Effector CD4-positive, alpha-beta T cell (primary cell): ENCODE measurements at regions not wholly inside any gene's neighbourhood (a gene's known extent, or its start where the extent isn't known, plus 50 kb on each side); places are given as distances from the start of the nearest gene placed in this dataset.

Experiments used
- DNase-seq: peaks from one replicate; pipeline ENCODE4 v3.0.0-alpha.2; 2020

DNA sequence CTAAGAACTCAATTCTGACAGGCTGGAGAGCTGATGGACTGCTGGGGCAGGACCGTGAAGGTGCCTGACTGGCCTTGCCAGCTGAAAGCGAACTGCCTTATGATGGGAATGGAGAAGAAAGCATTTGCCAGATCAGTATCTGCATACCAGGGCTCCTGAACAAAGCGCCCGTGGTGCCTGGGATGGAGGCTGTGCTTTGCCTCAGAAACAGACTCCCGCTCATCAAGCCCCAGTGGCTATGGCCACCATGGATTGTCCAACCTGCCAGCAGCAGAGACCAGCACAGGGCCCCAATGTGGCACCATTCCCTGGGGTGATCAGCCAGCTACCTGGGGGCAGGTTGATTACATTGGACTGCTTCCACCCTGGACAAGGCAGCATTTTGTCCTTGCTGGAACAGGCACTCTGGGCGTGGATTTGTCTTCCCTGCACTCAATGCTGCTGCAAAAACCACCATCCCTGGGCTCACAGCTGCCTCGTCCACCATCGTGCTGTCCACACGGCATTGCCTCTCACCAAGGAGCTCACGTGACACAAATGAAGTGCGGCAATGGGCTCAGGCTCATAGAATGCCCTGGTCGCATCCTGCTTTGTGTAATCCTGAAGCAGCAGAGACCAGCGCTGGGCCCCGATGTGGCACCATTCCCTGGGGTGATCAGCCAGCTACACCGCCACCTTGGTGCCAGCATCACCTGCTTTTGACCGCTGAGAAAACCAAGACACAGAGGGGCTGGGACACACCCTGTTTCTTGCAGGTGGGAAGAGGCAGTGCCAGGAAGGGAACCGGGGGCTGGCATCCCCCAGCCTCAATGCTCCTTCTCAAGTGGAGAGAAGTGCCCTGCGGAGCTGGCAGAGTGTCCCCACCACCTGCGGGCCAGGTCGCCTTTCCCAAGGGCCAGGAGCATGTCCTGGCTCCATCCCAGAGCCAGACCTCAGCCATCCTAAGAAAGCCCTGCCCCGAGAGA, 1367.5 kb downstream of the BRD1 start:
- no peak for DNase-seq

DNA sequence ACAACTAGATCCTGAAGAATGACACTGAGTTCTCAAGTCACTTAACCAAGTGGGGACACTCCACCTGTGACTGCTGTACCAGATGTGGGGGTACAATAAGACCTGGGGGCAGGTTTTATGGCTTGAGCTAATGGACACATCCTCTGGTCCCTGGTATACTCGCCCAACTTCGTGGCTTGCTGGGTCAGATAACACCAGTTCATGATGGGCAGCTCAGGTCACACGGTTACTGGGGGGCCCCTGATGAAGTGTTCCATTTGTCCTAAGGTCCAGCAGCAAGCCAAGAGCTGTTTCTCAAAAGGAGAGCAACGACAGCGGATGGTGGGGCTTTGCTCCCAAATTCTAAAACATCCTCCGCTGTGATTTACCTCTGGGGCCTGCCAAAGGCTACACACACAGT, 1368.4 kb downstream of the BRD1 start:
- DNase-seq = no peak

DNA sequence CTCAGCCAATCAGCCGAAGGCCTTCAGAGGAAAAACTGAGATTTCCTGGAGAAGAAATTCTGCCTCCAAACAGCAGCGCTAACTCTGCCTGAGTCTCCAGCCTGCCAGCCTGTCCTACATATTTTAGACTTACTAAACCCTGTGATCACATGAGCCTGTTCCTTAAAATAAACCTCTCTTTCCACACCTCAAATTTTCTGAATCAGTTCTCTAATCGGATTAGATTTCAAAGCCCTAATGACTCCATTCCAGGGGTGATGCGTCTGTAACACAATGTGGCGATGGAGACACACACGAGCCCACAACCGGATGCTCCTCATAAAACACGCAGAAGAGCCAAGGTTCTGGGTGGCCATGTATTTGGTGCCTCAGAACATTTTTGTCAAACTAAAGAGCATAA, 1371.2 kb downstream of the BRD1 start:
- no peak for DNase-seq

DNA sequence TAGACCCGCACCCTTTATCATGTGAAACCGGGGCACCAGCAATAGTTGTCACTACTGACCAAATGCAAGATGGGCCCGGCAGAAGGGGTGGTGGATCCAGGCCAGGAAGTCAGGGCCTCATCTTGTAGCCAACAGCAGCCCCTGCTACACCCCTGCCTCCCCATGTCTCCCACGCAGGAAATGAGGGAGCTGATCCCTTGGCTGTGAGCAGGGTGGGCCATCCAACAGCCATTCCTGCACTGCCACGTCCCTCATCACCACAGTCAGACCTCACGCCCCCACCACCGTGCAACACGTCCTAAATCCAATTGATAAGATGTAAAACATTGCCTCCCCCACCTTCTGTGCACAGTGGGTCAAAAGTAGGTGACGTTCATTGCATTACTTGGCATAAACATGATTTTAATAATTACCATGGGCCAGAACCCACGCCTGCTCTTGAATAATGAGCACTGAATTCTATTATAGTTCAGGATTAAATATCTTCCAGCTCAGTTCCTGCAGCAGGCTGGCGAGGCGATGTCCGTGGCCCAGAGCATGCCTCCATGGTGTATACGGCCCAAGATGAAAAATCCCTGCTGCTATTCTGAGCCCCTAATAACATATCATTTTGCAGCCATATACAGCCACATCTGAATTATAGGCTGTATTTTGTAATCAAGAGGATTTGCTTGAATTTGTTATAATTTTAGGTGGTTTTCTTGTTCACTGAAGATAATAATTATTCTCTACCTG, 1373.8 kb downstream of the BRD1 start:
- no peak for DNase-seq

DNA sequence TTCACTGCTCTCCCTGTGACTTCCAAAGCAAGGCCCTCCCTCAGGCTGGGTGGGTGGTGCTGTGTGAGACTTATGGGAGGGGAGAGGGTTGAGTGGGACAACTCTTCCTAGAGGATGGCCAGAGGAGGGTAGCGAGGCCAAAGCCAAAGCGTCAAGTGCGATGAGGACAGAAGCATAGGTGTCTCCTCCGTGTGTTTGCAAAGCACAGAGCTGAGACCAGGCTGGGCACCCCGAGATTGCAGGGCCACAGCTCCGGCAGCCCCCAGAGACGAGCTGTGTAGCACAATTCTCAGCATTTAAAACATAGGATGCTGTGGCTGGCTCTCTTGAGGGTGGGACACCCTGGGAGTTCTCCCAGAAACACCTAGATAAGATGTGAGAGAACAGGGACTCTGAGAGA, 1374.5 kb downstream of the BRD1 start:
- no peak for DNase-seq

DNA sequence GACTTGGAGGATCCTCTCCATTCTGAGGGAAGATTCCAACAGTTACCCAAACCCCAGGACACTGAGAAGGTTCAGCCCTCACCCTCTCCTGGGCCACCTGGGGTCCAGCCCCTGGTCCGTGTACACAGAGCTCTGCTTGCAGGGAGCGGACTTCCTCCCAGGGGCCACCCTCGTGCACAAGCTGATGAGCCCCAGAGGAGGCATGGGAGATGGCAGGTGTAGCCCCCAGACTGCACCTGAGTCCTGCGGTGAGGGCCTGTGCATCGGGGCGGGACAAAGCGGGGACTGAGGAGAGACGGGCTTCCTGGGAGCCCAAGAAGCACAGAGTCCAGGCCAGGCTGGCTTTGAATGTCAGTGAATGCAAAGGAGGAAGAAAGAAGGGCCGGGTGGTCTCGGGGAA, 1374.9 kb downstream of the BRD1 start:
- no peak for DNase-seq

DNA sequence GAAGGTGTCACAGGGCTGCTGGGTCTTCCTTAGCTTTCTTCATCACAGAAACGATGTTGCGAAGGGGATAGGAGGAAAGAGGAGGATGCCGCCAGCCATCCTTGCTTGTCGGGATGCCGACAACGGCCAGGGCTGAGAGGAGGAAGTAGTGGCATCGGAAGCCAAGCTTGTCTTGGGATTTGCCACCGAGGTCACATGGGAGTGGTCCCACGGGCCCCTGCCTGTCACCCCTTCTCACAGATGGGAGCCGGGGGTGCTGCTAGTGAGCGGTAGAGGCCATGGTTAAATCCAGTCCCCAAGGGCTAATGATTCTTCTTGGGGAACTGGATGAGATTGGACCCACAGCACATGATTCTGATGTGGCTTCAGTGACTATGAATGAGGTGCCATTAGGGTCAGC, 1375.8 kb downstream of the BRD1 start:
- DNase-seq = no peak

DNA sequence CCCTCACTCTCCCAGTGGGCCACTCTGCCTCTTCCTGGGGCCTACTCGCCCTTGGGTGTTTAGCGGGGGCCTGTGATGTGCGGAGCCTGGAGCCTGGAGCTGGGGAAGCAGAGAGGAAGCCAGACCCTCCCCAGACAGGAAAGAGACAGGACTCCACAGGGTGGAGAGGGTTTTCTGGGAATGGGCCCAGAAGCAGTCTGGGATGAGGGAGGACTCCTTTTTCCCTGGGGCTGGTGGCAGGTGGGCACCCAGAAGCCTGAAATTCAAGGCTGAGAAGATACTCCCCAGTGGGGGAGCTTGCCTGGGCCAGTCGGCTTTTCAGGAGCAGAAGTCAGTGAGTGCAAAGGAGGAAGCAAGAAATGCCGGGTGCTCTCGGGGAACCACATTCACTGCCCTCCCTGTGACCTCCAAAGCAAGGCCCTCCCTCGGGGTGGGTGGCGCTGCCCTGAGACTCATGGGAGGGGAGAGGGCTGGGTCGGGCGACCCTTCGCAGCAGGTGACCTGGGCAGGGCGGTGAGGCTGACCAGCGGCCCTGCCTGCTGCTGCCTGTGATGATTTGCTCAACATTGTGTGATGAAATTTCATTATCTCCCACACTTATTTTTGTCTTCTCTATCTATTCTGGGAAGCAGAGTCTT, 1377.4 kb downstream of the BRD1 start:
- no peak for DNase-seq

DNA sequence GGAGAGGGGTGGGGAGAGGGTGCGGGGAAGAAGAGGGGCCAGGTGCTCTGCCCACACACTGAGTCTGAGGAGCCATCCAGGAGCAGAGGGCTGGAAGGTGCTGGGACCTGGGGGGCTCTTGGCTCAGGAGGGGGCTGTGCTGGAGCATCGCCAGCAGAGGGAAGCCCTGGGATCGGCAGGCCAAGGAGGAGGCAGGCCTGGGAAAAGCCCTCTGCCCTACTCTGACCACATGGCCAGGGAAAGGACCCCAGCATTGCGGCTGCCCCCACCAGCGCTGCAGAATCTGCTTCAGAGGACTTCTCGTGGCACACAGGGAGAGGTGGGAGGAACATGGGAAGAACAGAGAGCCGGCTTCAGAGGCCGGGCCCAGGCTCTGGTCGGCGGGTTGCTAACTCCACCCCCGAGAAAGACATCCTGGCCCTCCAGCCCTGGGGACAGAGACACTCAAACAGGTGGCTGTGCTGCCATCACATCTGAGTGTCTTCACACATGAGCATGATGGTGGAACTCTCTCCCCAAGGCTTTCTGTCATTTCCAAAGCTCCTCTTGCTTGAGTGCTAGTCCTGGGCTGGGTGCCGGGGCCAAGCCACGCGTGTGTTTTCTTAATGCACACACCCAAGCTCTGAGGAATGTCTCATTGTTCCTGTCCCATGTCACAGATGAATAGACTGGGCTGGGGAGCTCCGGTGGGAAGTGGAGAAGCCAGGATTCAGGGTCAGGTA, 1378.0 kb downstream of the BRD1 start:
- DNase-seq = no peak

DNA sequence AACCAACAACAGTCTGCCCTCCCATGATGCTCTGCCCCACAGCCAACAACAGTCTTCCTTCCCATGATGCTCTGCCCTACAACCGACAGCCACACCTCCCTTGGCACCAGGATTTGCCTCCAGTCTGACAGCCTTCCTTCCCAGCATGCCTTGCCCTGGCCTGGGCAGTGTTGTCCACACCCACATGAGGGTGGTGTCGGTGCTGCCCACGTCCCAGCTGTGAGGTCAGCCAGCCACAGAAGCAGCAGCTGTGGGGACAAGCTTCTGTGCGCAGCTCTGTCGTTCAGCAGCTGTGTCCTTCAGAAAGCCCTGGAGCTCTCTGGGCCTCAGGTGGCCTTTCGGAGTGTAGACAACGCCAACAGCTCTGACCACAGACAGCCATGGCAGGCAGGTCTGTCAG, 1378.9 kb downstream of the BRD1 start:
- DNase-seq = no peak

DNA sequence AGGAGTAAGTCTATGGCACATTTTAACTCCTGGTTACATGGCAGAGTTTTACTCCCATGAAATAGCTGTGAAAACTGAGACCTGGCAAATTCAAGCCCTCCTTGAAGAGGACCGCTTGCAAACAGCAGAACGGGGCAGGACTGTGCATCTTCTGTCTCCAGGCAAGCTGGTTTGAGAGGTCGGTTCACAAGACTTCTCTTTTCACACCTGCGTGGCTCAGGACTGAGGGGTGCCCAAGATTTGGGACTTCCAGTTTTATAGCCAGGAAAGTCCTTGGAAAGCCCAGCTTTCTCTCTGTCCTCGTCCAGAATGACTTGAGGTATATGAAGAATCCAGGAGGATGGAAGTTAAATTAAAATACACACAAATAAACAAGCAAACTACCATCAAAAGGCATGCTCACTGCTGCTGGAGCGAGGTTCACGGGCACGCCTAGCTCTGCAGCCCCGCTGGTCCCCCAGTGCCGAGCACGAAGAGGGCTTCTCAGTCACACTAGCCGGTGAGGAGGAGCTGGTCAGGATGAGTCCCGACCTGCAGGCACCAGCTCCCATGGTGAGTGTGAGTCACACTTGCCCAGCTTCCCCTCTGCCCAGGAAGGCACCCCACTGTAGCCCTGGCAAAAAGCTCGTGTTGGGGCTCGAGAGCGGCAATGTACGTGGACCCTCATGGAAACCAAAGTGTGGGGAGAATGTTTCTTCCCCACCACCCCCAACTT, 1382.4 kb downstream of the BRD1 start:
- DNase-seq = no peak

DNA sequence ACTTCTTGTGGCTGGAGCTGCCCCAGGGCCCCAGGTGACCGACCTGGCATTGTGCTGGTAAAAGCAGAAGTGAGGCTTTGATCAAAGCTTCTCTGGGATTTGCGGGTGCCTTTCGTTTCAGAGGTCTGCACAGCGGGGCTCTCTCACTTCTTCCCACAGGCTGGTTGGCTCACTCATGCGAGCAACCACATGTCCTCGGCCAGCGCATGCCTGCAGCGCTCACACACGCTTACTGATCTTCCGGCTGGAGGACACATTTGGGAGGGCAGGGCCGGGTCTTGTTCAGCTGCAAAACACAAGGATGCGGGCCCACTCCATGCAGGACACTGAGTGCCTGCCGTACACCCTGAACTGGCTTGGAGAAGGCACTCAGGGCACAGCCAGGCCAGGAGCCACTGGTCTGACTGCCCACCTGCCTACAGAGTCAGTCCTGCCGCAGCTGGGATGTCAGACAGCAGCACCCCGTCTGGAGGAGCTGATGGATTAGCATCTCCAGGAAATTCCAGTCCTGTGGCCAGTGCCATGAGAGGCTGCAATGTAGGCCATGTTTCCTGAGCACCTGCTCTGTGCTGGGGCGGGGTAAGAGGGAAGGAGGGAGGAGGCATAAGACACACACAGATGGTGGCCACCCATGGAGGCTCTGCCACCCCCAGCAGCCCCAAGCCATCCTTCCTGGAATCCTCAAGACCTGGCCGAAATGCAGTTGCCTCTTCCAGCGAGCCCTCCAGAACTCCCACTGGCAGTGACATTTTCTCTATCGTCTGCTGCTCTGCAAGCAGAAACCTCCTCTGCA, 1383.2 kb downstream of the BRD1 start:
- DNase-seq = no peak

DNA sequence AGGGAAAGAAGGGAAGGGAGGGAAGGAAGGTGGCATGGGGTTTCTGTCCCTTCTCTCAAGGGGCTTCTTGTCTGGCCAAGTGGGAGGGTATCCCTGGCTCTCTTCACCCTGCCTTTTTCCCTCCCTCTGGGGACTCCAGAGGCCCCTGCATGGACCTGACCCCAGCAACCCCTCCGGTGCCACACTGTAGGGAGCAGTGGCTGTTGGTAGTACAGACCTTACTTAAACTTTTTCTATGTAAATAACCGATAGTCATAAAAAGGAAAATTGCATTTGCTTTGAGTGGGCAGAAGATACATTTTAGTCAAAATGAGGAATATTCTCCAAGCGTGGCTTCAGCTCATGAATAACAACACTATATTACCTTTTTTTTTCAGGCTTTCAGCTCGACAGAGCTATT, 1384.0 kb downstream of the BRD1 start:
- DNase-seq = no peak

DNA sequence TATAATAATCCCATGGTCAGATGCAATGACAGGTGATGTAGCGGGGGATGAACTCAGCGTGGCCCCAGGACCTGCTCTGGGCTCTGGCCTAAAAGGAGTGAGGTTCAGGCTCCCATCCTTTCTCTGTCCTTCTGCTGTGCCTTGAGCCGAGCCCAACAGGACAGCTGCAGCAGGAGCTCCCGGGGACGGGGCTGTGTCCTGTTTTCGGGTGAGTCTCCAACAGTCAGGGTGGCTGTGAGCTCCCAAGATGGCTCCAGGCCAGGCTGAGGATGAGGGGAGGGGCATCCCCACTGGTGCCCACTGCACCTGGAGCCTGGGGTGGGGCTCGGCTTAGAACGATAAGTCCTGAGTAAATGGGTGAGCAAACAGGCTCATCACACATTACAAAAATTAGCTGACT, 1385.0 kb downstream of the BRD1 start:
- no peak for DNase-seq

DNA sequence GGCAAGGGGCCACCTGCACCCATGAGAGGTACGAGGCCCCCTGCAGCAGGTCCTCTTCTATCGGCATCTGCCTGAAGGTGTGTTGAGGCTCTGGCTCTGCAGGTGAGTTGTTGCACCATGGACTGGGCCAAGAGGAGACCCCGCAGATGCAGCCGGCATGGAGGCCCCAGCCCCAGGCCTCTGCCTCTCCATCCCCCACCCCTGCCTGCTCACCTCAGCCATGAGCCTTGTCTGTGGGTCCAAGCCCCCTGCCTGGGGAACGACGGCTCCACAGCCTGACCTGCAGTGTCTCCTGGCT, 1386.2 kb downstream of the BRD1 start:
- DNase-seq = no peak

DNA sequence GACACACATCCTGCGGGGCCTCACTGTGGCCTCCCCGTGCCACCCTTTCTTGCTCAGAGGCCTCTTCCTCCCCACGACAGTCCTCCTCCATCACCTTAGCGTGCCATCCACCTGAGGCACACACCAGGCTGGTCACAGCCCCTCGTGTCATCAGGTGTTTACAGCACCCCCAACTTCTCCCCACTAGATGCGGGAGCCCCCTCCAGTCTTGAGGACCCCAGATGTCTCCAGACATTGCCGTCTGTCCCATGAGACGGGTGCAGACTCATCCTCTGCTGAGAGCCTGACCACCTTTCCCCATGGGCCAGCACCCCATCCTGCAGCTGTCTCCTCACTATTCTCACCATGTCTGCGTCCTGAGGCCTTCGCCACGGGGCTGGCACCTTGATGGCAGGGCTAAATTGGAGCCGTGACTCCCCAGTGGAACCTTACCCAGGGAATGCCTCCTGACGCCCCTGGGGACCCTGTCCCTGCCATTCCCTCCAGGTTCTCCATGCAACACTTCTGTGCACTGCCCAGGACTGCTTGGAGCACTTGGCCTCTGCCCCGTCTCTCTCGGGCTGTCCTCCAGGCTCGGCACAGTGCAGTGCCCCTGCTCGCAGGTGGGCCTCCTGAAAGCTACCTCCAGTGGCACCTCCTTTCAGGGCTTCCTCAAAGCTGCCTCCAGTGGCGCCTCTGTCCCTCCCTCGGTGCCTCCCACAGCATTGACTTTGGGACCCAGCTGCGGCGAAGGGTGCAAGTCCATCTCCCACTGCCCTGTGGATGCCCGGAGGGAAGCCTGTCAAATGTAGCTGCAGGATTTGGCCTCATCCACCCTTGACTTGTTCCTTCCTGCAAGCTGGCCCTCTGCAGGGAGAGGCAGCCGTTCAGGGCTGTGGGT, 1386.8 kb downstream of the BRD1 start:
- no peak for DNase-seq

DNA sequence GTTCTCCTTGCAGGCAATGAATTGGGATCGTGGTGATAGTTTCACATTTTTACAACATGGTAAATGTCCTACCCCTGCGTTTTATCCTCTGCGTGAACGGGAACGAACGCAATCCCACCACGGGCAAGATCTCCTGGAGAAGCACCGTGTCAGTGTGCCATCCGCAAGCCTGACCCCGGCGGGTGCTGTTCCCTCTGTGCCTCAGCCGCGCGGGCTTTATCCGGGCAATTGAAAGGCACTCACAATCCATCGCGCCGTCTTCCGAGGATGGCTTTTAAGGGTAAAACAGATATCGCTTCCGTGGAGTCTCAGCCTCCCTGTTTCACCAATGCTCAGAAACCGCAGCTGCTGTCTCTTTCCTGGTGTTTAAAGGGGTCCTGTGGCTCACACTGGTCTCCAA, 1387.5 kb downstream of the BRD1 start:
- DNase-seq = no peak

DNA sequence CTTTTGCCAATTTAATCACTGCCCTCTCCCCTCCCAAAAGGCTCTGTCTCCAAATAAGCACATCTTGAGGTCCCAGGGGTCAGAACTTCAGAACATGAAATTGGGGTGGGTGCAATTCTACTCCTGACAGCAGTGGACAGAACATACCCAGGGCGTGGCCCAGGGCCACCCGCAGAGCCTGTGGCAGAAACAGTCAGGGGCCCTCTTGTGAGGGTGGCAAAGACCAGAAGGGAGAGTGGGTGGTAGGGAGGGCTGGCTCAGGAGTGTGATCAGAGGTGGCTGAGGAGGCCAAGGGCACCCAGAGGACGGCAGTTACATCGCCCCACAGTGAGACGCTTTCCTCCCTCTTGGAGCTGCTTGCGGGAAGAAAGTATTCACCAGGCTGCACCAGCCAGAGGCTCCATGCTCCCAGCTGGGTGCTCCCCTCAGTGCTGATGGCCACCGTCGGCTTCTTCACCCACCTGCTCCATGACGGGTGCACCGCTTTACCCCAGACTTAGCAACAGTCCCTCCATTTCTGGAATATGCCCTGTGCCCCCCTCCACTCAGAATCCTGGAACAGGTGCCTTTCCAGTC, 1388.0 kb downstream of the BRD1 start:
- no peak for DNase-seq

DNA sequence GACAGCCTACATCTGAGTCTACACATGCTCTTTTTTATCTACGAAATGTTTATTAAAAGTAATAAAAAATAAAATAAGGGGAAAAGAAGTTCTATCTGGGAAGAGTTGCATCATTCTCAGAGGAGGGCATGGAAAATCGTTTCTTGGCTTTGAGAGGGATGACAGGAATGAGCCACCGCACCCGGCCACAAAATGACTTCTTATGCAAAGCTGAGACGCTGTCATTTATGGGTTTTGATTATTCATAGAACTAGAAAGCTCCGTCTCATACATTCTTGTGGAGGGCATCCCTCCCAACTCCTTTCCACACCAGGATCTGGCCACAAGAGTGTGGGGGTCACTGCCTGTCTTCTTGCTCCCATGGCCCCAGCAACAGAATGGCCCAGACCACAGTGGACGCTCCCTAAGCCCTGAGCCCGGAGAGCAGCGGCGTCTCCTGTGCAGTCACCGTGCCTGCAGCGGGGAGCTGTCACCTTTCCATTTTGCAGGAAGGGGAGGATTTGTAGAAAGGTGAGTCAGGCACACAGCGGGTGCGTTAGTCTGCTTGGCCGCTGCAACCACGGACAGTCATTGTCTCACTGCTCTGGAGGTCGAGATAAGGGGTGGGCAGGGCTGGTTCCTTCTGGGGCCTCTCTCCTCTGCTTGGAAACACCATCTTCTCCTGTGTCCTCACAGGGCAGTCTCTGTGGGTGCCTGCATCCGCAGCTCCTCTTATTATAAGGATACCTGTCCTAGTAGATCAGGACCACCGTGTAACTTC, 1388.7 kb downstream of the BRD1 start:
- no peak for DNase-seq

DNA sequence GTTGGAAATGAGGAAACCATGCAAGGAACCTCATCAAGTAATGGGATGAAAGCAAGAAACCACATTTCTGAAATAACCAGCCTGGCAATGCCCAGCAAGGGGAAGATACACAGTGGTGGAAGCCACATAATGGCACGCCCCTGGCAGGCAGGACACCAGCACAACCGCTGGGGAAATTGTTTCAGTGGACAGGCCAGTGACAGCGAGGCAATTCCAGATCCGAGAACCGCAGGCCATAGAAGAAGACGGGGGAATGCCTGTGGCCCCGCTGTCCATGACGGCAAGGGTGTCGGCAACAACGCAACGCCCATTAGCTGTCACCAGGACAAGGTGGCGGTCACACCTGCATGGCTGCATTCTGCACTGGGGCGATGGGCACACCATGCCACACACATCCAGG, 1389.6 kb downstream of the BRD1 start:
- DNase-seq = no peak
